A549 (cell line): ENCODE measurements at regions not wholly inside any gene's neighbourhood (a gene's known extent, or its start where the extent isn't known, plus 50 kb on each side); places are given as distances from the start of the nearest gene placed in this dataset.

ENCODE experiments used
- ATAC-seq, 2 experiments: fragments of 200-7000 bp in 1 of 2; fragments of >200 bp in 1 of 2; cut with Nextera tagmentation in 1 of 2; cut with Tn5 transposase in 1 of 2; 3 replicates each; pipeline versions ENCODE4 v1.8.0 to v1.9.1; 2018 to 2020; ENCODE audit warnings: mild to moderate bottlenecking in 1 of 2, moderate library complexity in 1 of 2
- CTCF ChIA-PET: fragments of 300-600 bp; sonication (Branson Sonifier 250); formaldehyde crosslinking; extraction: SDS; loops from one replicate; lab custom pipeline; 2021; ENCODE audit warnings: antibody characterized with exemption, inconsistent platforms; lab: Yijun Ruan, JAX
- POLR2A ChIA-PET: fragments of 350-600 bp; formaldehyde crosslinking; extraction: SDS; loops from one replicate; lab custom pipeline; 2021; ENCODE audit warnings: antibody characterized with exemption, inconsistent platforms; lab: Yijun Ruan, JAX
- DNase-seq, 2 experiments: peaks; one replicate each; pipeline versions ENCODE4 v3.0.0 to v3.0.0-alpha.2; 2011 to 2016; ENCODE audit warnings: low read depth in 1 of 2, low spot score in 1 of 2
- FAIRE-seq: peaks from 2 replicates; lab custom pipeline; 2011; peaks lifted over from hg19 to GRCh38; lab: Jason Lieb, UNC
- H3K27ac ChIP-seq, 2 experiments: fragments of >200 bp; sonication (Bioruptor Twin); formaldehyde crosslinking; 3 replicates each; pipeline ENCODE4 v1.5.1; 2016 to 2017
- H3K4me1 ChIP-seq: fragments of >200 bp; sonication (Bioruptor Twin); formaldehyde crosslinking; 3 replicates; pipeline ENCODE4 v1.6.1; 2016
- H3K4me2 ChIP-seq: fragments of >200 bp; sonication (Bioruptor Twin); formaldehyde crosslinking; 3 replicates; pipeline ENCODE4 v1.6.1; 2016
- H3K4me3 ChIP-seq: fragments of >200 bp; sonication (Bioruptor Twin); formaldehyde crosslinking; 3 replicates; pipeline ENCODE4 v1.5.1; 2016
- H3K9me3 ChIP-seq: fragments of >200 bp; sonication (Bioruptor Twin); formaldehyde crosslinking; 3 replicates; pipeline ENCODE4 v1.6.1; 2016
- BCL3 ChIP-seq: fragments of >200 bp; sonication (Bioruptor Twin); formaldehyde crosslinking; IDR thresholded peaks from 3 replicates; pipeline ENCODE4 v1.6.1; 2016
- CBX8 ChIP-seq: fragments of 200-600 bp; sonication (generic); IDR thresholded peaks from 2 replicates; pipeline ENCODE4 v1.6.1; 2016
- CHD2 ChIP-seq: fragments of 150-350 bp; IDR thresholded peaks from 2 replicates; pipeline ENCODE4 v1.6.1; 2014; ENCODE audit warnings: low read length; ENCODE audit not compliant: partially characterized antibody
- CHD4 ChIP-seq: fragments of 200-600 bp; sonication (generic); IDR thresholded peaks from 2 replicates; pipeline ENCODE4 v1.6.1; 2016; ENCODE audit warnings: antibody characterized with exemption, mild to moderate bottlenecking, borderline replicate concordance
- E2F6 ChIP-seq: IDR thresholded peaks from 2 replicates; pipeline ENCODE4 v1.6.1; 2012; ENCODE audit warnings: low read depth, borderline replicate concordance
- EHMT2 ChIP-seq: fragments of 200-600 bp; sonication (generic); IDR thresholded peaks from 2 replicates; pipeline ENCODE4 v1.6.1; 2016; ENCODE audit warnings: antibody characterized with exemption, low read depth, mild to moderate bottlenecking, moderate library complexity
- FOXS1 ChIP-seq: fragments of 250-450 bp; sonication (Bioruptor Pico); IDR thresholded peaks from 2 replicates; pipeline ENCODE4 v1.5.0; 2020; ENCODE audit warnings: mild to moderate bottlenecking, moderate library complexity
- GATA3 ChIP-seq: IDR thresholded peaks from 2 replicates; pipeline ENCODE4 v1.6.1; 2012; ENCODE audit warnings: borderline replicate concordance
- HMGXB4 ChIP-seq: fragments of 250-450 bp; sonication (Bioruptor Pico); IDR thresholded peaks from 2 replicates; pipeline ENCODE4 v1.5.0; 2021; ENCODE audit warnings: mild to moderate bottlenecking, moderate library complexity, borderline replicate concordance
- HOXA7 ChIP-seq: fragments of 250-450 bp; sonication (Bioruptor Pico); IDR thresholded peaks from 2 replicates; pipeline ENCODE4 v1.5.0; 2020; ENCODE audit warnings: mild to moderate bottlenecking, moderate library complexity
- HOXB13 ChIP-seq: fragments of 250-450 bp; sonication (Bioruptor Pico); IDR thresholded peaks from 2 replicates; pipeline ENCODE4 v1.5.0; 2020; ENCODE audit warnings: low read depth, mild to moderate bottlenecking, moderate library complexity
- HOXB5 ChIP-seq: fragments of 250-450 bp; sonication (Bioruptor Pico); IDR thresholded peaks from 2 replicates; pipeline ENCODE4 v1.5.0; 2020; ENCODE audit warnings: mild to moderate bottlenecking, moderate library complexity
- KDM5A ChIP-seq: fragments of 200-600 bp; sonication (generic); IDR thresholded peaks from 2 replicates; pipeline ENCODE4 v1.6.1; 2016; ENCODE audit warnings: antibody characterized with exemption, mild to moderate bottlenecking
- PHF8 ChIP-seq: fragments of 200-600 bp; sonication (generic); IDR thresholded peaks from 2 replicates; pipeline ENCODE4 v1.6.1; 2016; ENCODE audit warnings: low read depth, mild to moderate bottlenecking, antibody characterized with exemption, moderate library complexity, borderline replicate concordance
- POLR2A ChIP-seq: IDR thresholded peaks from 2 replicates; pipeline ENCODE4 v1.6.1; 2012; ENCODE audit warnings: mild to moderate bottlenecking, low read length
- POLR2AphosphoS2 ChIP-seq: conservative IDR thresholded peaks from 2 replicates; pipeline ENCODE4 v1.6.1; 2012; ENCODE audit warnings: low read length, improper control_type of control experiment, inconsistent platforms
- RAD21 ChIP-seq, 2 experiments: fragments of >200 bp in 1 of 2; sonication (Bioruptor Twin) in 1 of 2; formaldehyde crosslinking in 1 of 2; IDR thresholded peaks in 1 of 2; conservative IDR thresholded peaks in 1 of 2; 2 replicates in 1 of 2; 3 replicates in 1 of 2; pipeline ENCODE4 v1.6.1; 2012 to 2018; ENCODE audit warnings: inconsistent platforms in 1 of 2
- REST ChIP-seq: fragments of 200-600 bp; sonication (generic); IDR thresholded peaks from 2 replicates; pipeline ENCODE4 v1.6.1; 2016; ENCODE audit warnings: antibody characterized with exemption, mild to moderate bottlenecking, moderate library complexity
- TFCP2L1 ChIP-seq: fragments of 250-450 bp; sonication (Bioruptor Pico); IDR thresholded peaks from 2 replicates; pipeline ENCODE4 v1.5.0; 2021; ENCODE audit warnings: mild to moderate bottlenecking
- ZNF302 ChIP-seq: fragments of 250-450 bp; sonication (Bioruptor Pico); IDR thresholded peaks from 2 replicates; pipeline ENCODE4 v1.9.0; 2021; ENCODE audit warnings: inconsistent platforms, mild to moderate bottlenecking, moderate library complexity
- WGBS: methylation state at CpG from one replicate; pipeline ENCODE4 v1.1.6; 2017; ENCODE audit errors: missing lambda C conversion rate; 5-methylcytosine and 5-hydroxymethylcytosine counted together
- TF ChIP-seq, protein P1 (sequence below): fragments of >200 bp; sonication (Bioruptor Twin); formaldehyde crosslinking; IDR thresholded peaks from 3 replicates; pipeline ENCODE4 v1.5.1; 2016
- TF ChIP-seq, protein P2 (sequence below): fragments of 450-650 bp; IDR thresholded peaks from 2 replicates; pipeline ENCODE4 v1.6.1; 2014; ENCODE audit warnings: antibody characterized with exemption
- TF ChIP-seq, protein P3 (sequence below): IDR thresholded peaks from 2 replicates; pipeline ENCODE4 v1.6.1; 2012
- TF ChIP-seq, protein P4 (sequence below): IDR thresholded peaks from 2 replicates; pipeline ENCODE4 v1.6.1; 2012

DNA sequence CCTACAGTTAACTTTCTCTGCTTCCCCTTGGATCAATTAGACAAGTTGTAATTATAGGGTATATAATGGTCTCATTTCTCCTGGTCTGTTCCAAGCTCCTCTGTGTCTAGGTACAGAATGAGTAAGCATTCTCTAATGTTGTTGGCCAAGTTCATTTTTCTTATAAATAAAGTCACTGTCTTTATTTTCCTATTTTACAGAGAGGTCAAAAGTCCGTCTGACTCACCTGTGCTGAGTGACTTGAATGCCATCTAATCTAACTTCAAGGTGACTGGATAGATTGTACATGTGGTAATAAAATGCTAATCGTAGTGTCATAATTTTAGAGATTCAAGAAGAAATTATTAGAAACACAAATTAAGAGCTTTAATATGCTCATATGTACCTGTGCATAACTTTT, 500.2 kb downstream of the PDCD6IP start (continued):
- no peak for TF ChIP-seq CHD2
- no peak for TF ChIP-seq KDM5A

DNA sequence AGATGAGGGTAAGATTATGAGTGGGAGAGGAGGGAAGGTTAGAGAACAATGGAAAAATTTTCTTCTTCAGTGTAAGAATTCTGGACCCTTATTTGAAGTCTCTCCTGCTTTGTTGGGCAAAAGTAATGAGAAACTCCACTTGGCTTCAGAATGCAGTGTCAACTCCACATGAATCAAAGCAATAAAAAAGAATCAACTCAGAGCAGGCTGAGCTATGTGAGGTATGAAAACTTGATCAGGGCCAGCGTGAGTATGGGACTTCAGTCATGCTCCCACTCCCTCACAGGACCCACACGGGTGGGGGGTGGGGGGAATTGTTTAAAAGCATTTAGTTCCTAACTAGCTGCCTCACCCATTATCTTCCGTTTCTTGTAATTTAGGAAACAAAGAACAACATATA, 502.2 kb downstream of the PDCD6IP start:
- Histone ChIP-seq H3K4me3 (no peak overlapping the region), H3K9me3 (no peaks in the 10 kb centered on the region), H3K4me1 (no peaks in the 10 kb centered on the region), H3K27ac (no peak overlapping the region), H3K4me2 (no peak overlapping the region)
- 19% methylated on average over 3 of the region's 3 CpGs for WGBS
- ChIA-PET POLR2A (no interaction called here), CTCF (no interaction called here)
- FAIRE-seq (no peak), DNase-seq (no peak)
- TF ChIP-seq RAD21 (conservative IDR thresholded peaks at IDR 0.05 in 1 of 2, IDR thresholded peaks at IDR 0.05 in 1 of 2) (no peak), EHMT2 (no peak), CBX8 (no peak), PHF8 (no peak), HMGXB4 (CRISPR knock-in tag) (no peak), HOXB5 (CRISPR knock-in tag) (no peak), CHD4 (no peak), HOXB13 (no peak), TFCP2L1 (CRISPR knock-in tag) (no peak), BCL3 (no peak), CHD2 (no peak), HOXA7 (no peak), ZNF302 (CRISPR knock-in tag) (no peak)
- TF ChIP-seq, protein P1, sequence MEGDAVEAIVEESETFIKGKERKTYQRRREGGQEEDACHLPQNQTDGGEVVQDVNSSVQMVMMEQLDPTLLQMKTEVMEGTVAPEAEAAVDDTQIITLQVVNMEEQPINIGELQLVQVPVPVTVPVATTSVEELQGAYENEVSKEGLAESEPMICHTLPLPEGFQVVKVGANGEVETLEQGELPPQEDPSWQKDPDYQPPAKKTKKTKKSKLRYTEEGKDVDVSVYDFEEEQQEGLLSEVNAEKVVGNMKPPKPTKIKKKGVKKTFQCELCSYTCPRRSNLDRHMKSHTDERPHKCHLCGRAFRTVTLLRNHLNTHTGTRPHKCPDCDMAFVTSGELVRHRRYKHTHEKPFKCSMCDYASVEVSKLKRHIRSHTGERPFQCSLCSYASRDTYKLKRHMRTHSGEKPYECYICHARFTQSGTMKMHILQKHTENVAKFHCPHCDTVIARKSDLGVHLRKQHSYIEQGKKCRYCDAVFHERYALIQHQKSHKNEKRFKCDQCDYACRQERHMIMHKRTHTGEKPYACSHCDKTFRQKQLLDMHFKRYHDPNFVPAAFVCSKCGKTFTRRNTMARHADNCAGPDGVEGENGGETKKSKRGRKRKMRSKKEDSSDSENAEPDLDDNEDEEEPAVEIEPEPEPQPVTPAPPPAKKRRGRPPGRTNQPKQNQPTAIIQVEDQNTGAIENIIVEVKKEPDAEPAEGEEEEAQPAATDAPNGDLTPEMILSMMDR = no peak
- TF ChIP-seq, protein P2, sequence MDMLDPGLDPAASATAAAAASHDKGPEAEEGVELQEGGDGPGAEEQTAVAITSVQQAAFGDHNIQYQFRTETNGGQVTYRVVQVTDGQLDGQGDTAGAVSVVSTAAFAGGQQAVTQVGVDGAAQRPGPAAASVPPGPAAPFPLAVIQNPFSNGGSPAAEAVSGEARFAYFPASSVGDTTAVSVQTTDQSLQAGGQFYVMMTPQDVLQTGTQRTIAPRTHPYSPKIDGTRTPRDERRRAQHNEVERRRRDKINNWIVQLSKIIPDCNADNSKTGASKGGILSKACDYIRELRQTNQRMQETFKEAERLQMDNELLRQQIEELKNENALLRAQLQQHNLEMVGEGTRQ = no peak
- TF ChIP-seq, protein P3, sequence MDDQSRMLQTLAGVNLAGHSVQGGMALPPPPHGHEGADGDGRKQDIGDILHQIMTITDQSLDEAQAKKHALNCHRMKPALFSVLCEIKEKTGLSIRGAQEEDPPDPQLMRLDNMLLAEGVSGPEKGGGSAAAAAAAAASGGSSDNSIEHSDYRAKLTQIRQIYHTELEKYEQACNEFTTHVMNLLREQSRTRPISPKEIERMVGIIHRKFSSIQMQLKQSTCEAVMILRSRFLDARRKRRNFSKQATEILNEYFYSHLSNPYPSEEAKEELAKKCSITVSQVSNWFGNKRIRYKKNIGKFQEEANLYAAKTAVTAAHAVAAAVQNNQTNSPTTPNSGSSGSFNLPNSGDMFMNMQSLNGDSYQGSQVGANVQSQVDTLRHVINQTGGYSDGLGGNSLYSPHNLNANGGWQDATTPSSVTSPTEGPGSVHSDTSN = no peak
- TF ChIP-seq, protein P4, sequence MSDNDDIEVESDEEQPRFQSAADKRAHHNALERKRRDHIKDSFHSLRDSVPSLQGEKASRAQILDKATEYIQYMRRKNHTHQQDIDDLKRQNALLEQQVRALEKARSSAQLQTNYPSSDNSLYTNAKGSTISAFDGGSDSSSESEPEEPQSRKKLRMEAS = no peak
- TF ChIP-seq, all 56 proteins: peak for 0
- ATAC-seq = no peak

GRCh38 chr3:34301313-34301712, 502.9 kb downstream of the PDCD6IP start:
- H3K9me3 ChIP-seq = no peaks in the 10 kb centered on the region
- POLR2A ChIA-PET = no interaction called here
- FAIRE-seq (no peak), ATAC-seq (no peak), DNase-seq (no peak)
- H3K4me2 ChIP-seq = no peak overlapping the region
- no peak overlapping the region for H3K4me3 ChIP-seq
- H3K4me1 ChIP-seq = no peaks in the 10 kb centered on the region
- CTCF ChIA-PET = no interaction called here
- no peak overlapping the region for H3K27ac ChIP-seq
- 48% methylated on average over 2 of the region's 2 CpGs for WGBS
- TF ChIP-seq E2F6 = no peak
- TF ChIP-seq REST = no peak
- no peak for TF ChIP-seq GATA3
- TF ChIP-seq POLR2AphosphoS2 = no peak
- TF ChIP-seq BCL3 = no peak
- TF ChIP-seq FOXS1 (CRISPR knock-in tag) = no peak
- TF ChIP-seq ZNF302 (CRISPR knock-in tag) = no peak
- TF ChIP-seq POLR2A = no peak
